ENCODE measurements at regions not wholly inside any gene's neighbourhood (a gene's known extent, or its start where the extent isn't known, plus 50 kb on each side); places are given as distances from the start of the nearest gene placed in this dataset.
A peak's percentile ranks its signal among the peaks of the same experiment; 100 is the strongest.

DNA sequence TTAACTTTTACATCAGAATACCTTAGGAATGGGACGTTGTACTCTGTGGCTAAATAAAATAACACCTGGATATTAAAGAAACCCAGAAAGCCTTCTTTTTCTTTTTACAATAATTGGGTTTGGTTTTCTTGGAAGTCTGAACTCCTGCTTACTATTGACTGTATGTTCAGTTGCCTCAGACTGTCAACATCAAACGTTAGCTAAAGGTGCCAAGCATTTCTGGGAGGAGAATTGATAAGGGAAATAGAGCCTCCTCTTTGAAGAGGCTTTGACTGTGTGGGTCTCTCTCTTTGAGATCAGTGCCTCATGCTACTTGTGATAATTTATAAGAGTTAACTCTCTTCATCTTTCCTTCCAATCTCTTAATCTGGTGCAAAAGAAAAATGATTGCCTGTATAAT, 224.7 kb upstream of the BMPER start:
- Histone ChIP-seq H3K27ac (ENCODE audit: low read depth, low read length) (no peak overlapping the region), H3K4me3 (ENCODE audit: low read depth in 1 of 5, low read length in 5 of 5) (no peak overlapping the region), H3K9me3 (ENCODE audit: control insufficient read depth in 5 of 5, low read length in 5 of 5) (peaks cover 2 to 10% (median 8%) of the 10 kb centered on the region in 5 donors), H3K4me1 (ENCODE audit: control insufficient read depth in 5 of 5, insufficient read depth in 5 of 5, low read length in 5 of 5) (no peaks in the 10 kb centered on the region), H3K36me3 (ENCODE audit: control insufficient read depth in 5 of 5, insufficient read depth in 5 of 5, low read length in 5 of 5) (peaks cover 0 to 3% (median 0%) of the 10 kb centered on the region in 5 donors), H3K9ac (ENCODE audit: low read length in 5 of 5) (no peak overlapping the region), H3K27me3 (ENCODE audit: control insufficient read depth in 5 of 5, insufficient read depth in 4 of 5, low read length in 5 of 5) (no peaks in the 10 kb centered on the region)

DNA sequence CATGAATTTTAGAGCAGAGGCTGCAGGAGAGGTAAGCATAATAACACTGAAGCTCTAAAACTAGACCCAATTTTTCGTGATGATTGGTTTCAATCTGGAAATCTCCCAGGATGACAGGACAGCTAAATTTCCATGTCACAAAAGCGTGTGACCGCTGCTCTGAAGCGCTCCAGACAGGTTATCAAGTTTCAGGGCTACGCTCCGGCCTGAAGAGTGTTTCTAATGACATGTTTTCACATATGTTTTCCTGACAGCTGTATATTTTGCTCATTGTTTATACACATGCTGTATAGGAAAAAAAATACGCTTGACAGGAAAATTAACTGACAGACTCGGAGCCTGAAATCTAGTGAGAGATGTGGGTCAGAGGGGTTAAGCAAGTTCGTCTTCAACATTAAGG, 219.8 kb upstream of the BMPER start:
- Histone ChIP-seq H3K9me3 (ENCODE audit: control insufficient read depth in 5 of 5, low read length in 5 of 5) (peaks cover 0 to 5% (median 0%) of the 10 kb centered on the region in 5 donors), H3K4me1 (ENCODE audit: control insufficient read depth in 5 of 5, insufficient read depth in 5 of 5, low read length in 5 of 5) (peaks cover 0 to 7% (median 0%) of the 10 kb centered on the region in 5 donors), H3K27ac (ENCODE audit: low read depth, low read length) (no peak overlapping the region), H3K36me3 (ENCODE audit: control insufficient read depth in 5 of 5, insufficient read depth in 5 of 5, low read length in 5 of 5) (peaks cover 0 to 4% (median 0%) of the 10 kb centered on the region in 5 donors), H3K27me3 (ENCODE audit: control insufficient read depth in 5 of 5, insufficient read depth in 4 of 5, low read length in 5 of 5) (no peaks in the 10 kb centered on the region), H3K9ac (ENCODE audit: low read length in 5 of 5) (no peak overlapping the region), H3K4me3 (ENCODE audit: low read depth in 1 of 5, low read length in 5 of 5) (no peak overlapping the region)

DNA sequence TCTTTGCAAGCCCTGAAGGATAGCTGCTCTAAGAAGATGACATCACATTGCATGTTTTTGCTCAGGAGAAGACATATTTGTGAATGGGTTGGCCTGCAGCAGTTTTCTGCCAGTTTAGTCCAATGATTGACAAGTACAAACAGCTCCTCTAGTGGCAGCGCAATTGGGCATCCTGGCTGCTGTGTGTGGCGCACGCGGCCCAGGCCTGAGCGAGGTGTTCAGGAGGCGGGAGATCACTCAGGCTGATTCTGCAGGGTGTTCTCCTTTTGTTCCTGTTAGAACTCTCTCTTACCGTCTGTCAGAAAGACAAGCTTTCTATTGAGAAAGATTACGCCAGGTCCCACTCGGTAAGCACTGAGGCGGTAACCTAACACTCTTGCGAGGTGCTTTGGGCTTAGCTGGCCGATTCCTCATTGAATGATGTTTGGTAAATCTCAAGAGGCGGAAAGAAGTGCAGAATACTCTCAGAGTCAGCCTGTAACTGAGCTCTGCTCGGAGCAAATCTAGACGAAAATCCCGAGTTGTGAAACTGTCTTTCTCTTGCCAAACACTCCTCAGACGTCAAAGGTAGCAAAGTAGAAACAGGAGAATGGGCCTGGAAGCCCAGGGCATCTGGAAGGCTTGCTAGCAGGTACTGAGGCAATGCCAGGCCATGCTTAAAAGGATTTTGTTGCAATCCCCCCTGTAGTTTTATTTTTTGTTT, 219.2 kb upstream of the BMPER start:
- Histone ChIP-seq H3K4me3 (ENCODE audit: low read depth in 1 of 5, low read length in 5 of 5) (no peak overlapping the region), H3K9ac (ENCODE audit: low read length in 5 of 5) (no peak overlapping the region), H3K4me1 (ENCODE audit: control insufficient read depth in 5 of 5, insufficient read depth in 5 of 5, low read length in 5 of 5) (peaks cover 0 to 7% (median 0%) of the 10 kb centered on the region in 5 donors), H3K27me3 (ENCODE audit: control insufficient read depth in 5 of 5, insufficient read depth in 4 of 5, low read length in 5 of 5) (no peaks in the 10 kb centered on the region), H3K27ac (ENCODE audit: low read depth, low read length) (peak overlapping the region; percentile 1), H3K36me3 (ENCODE audit: control insufficient read depth in 5 of 5, insufficient read depth in 5 of 5, low read length in 5 of 5) (peaks cover 0 to 4% (median 0%) of the 10 kb centered on the region in 5 donors), H3K9me3 (ENCODE audit: control insufficient read depth in 5 of 5, low read length in 5 of 5) (peaks cover 0 to 5% (median 0%) of the 10 kb centered on the region in 5 donors)

DNA sequence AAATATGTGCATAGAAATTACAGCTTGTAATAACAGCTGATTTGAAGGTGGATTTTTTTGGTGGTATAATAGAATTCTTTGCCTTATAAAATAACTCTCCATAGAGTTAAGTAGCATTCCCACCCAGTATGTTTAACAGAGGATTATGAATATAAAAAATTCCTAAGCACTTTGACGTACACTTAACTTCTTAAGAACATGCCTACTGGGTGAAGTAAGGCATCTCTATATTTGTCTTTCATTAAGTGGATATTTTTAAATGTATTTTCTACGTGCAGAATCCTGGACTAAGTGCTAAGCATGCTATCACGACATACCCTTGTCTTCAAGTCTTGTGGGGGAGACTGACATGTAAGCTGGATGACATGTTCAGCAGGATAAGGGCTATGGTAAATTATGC, 217.7 kb upstream of the BMPER start:
- H3K9me3 ChIP-seq (ENCODE audit: control insufficient read depth in 5 of 5, low read length in 5 of 5), result peaks cover 0 to 5% (median 0%) of the 10 kb centered on the region in 5 donors
- peaks cover 0 to 4% (median 0%) of the 10 kb centered on the region in 5 donors for H3K36me3 ChIP-seq (ENCODE audit: control insufficient read depth in 5 of 5, insufficient read depth in 5 of 5, low read length in 5 of 5)
- no peak overlapping the region for H3K9ac ChIP-seq (ENCODE audit: low read length in 5 of 5)
- peaks cover 0 to 7% (median 0%) of the 10 kb centered on the region in 5 donors for H3K4me1 ChIP-seq (ENCODE audit: control insufficient read depth in 5 of 5, insufficient read depth in 5 of 5, low read length in 5 of 5)
- H3K27ac ChIP-seq (ENCODE audit: low read depth, low read length), result no peak overlapping the region
- no peak overlapping the region for H3K4me3 ChIP-seq (ENCODE audit: low read depth in 1 of 5, low read length in 5 of 5)
- H3K27me3 ChIP-seq (ENCODE audit: control insufficient read depth in 5 of 5, insufficient read depth in 4 of 5, low read length in 5 of 5), result no peaks in the 10 kb centered on the region

DNA sequence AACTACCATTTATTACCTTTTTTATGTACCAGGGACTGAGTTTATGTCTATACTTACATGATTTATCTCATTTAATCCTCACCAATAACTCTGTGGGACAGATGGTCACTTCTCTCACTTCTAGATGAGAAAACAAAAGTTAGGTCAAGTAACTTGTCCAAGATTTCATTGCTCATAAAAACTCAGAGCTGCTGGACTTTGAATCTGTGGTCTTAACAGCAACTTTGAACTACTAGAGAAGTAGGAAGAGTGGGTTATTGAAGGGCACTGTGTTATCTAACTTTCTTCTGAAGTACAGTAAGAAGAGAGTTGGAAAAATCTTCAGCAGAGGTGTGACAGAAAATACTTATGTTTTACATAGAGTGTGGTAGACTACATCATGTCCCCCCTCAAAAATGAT, 214.2 kb upstream of the BMPER start:
- no peak overlapping the region for H3K4me3 ChIP-seq (ENCODE audit: low read depth in 1 of 5, low read length in 5 of 5)
- peaks cover 0 to 24% (median 13%) of the 10 kb centered on the region in 5 donors for H3K4me1 ChIP-seq (ENCODE audit: control insufficient read depth in 5 of 5, insufficient read depth in 5 of 5, low read length in 5 of 5)
- H3K27ac ChIP-seq (ENCODE audit: low read depth, low read length), result no peak overlapping the region
- H3K27me3 ChIP-seq (ENCODE audit: control insufficient read depth in 5 of 5, insufficient read depth in 4 of 5, low read length in 5 of 5), result no peaks in the 10 kb centered on the region
- peaks cover 0 to 5% (median 0%) of the 10 kb centered on the region in 5 donors for H3K9me3 ChIP-seq (ENCODE audit: control insufficient read depth in 5 of 5, low read length in 5 of 5)
- H3K9ac ChIP-seq (ENCODE audit: low read length in 5 of 5), result no peak overlapping the region
- peaks cover 0 to 4% (median 0%) of the 10 kb centered on the region in 5 donors for H3K36me3 ChIP-seq (ENCODE audit: control insufficient read depth in 5 of 5, insufficient read depth in 5 of 5, low read length in 5 of 5)

DNA sequence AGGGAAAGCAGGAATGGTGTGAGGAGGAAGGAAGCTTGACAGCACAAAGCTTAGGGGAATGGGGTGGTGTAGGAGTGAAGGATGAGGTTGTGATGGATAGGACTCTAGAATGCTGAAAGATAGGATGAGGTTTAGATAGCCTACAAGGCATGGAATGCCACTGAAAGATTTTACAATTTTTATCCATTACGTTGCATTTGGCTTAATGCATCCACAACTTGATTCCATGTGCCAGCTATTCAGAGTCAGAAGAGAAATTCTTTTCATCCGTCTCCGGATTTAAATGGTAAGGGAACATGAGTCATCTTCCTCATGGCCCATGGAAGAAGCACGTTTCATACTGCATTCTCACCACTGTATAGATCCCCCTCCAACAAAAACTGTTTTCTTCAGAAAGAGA, 212.4 kb upstream of the BMPER start:
- Histone ChIP-seq H3K9me3 (ENCODE audit: control insufficient read depth in 5 of 5, low read length in 5 of 5) (peaks cover 0 to 5% (median 0%) of the 10 kb centered on the region in 5 donors), H3K36me3 (ENCODE audit: control insufficient read depth in 5 of 5, insufficient read depth in 5 of 5, low read length in 5 of 5) (peaks cover 0 to 4% (median 0%) of the 10 kb centered on the region in 5 donors), H3K4me1 (ENCODE audit: control insufficient read depth in 5 of 5, insufficient read depth in 5 of 5, low read length in 5 of 5) (peaks cover 0 to 19% (median 13%) of the 10 kb centered on the region in 5 donors), H3K9ac (ENCODE audit: low read length in 5 of 5) (no peak overlapping the region), H3K27me3 (ENCODE audit: control insufficient read depth in 5 of 5, insufficient read depth in 4 of 5, low read length in 5 of 5) (no peaks in the 10 kb centered on the region), H3K4me3 (ENCODE audit: low read depth in 1 of 5, low read length in 5 of 5) (no peak overlapping the region), H3K27ac (ENCODE audit: low read depth, low read length) (no peak overlapping the region)

DNA sequence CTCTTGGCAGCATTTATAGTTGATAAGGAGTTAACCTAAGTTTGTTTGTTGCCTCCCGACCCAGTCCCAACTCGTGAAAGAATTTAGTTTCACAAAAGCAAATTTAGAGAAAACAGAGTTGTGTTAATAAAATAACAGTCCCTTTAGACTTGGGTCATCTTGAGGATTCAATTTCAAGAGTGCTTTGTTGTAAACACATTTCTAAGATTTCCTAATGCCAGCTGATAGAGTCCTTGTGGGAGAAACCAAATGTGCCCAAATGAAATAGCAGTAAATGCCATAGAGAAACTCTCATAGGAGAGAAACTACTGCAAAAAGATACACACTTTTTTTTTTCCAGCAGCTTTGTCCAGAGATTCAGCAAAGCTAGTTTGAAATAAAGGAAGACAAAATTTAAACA, 211.3 kb upstream of the BMPER start:
- no peaks in the 10 kb centered on the region for H3K36me3 ChIP-seq (ENCODE audit: control insufficient read depth in 5 of 5, insufficient read depth in 5 of 5, low read length in 5 of 5)
- peaks cover 0 to 19% (median 13%) of the 10 kb centered on the region in 5 donors for H3K4me1 ChIP-seq (ENCODE audit: control insufficient read depth in 5 of 5, insufficient read depth in 5 of 5, low read length in 5 of 5)
- no peak overlapping the region for H3K9ac ChIP-seq (ENCODE audit: low read length in 5 of 5)
- no peak overlapping the region for H3K4me3 ChIP-seq (ENCODE audit: low read depth in 1 of 5, low read length in 5 of 5)
- H3K27me3 ChIP-seq (ENCODE audit: control insufficient read depth in 5 of 5, insufficient read depth in 4 of 5, low read length in 5 of 5), result no peaks in the 10 kb centered on the region
- H3K9me3 ChIP-seq (ENCODE audit: control insufficient read depth in 5 of 5, low read length in 5 of 5), result no peaks in the 10 kb centered on the region
- peak overlapping the region; percentile 42 for H3K27ac ChIP-seq (ENCODE audit: low read depth, low read length)

DNA sequence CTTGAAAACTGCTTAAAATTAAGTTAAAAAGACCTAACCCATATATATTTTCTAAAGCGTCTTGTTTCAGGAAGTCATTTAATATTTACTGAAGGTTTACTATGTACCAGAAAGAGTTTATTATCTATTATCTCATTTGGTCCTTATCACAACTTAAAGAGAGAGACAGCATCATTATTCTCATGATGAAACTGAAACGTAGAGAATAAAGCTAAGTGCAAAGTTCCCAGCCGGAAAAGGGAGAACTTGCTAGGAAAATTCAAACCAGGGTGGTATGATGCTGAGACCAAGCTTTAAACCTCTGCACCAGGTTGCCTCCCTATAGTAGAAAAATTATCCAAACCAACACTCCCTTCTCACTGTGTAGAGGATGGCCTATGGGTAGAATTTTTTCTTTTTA, 207.7 kb upstream of the BMPER start:
- H3K36me3 ChIP-seq (ENCODE audit: control insufficient read depth in 5 of 5, insufficient read depth in 5 of 5, low read length in 5 of 5), result no peaks in the 10 kb centered on the region
- H3K27ac ChIP-seq (ENCODE audit: low read depth, low read length), result no peak overlapping the region
- no peak overlapping the region for H3K4me3 ChIP-seq (ENCODE audit: low read depth in 1 of 5, low read length in 5 of 5)
- no peak overlapping the region for H3K9ac ChIP-seq (ENCODE audit: low read length in 5 of 5)
- peaks cover 0 to 23% (median 13%) of the 10 kb centered on the region in 5 donors for H3K9me3 ChIP-seq (ENCODE audit: control insufficient read depth in 5 of 5, low read length in 5 of 5)
- H3K4me1 ChIP-seq (ENCODE audit: control insufficient read depth in 5 of 5, insufficient read depth in 5 of 5, low read length in 5 of 5), result peaks cover 0 to 19% (median 13%) of the 10 kb centered on the region in 5 donors
- H3K27me3 ChIP-seq (ENCODE audit: control insufficient read depth in 5 of 5, insufficient read depth in 4 of 5, low read length in 5 of 5), result no peaks in the 10 kb centered on the region

DNA sequence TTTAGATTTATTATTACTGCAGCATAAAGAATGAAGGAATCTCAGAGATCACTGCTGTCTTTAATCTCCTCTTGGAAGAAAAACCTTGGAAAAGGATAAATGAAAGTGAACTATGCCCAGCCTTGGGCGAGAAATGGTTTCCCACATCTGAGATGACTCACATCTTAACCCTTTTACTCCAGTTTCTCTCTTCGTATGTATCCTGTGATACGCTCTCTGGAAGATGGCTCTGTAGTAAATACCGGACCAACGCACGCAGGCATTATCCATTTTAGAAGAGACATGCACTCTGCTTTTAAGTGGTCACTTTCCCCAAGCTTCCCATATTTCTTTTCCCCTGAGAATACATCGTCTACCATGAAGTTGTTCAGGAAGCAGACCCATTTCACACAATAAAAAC, 207.3 kb upstream of the BMPER start:
- no peak overlapping the region for H3K27ac ChIP-seq (ENCODE audit: low read depth, low read length)
- H3K9ac ChIP-seq (ENCODE audit: low read length in 5 of 5), result no peak overlapping the region
- H3K36me3 ChIP-seq (ENCODE audit: control insufficient read depth in 5 of 5, insufficient read depth in 5 of 5, low read length in 5 of 5), result no peaks in the 10 kb centered on the region
- peaks cover 0 to 16% (median 13%) of the 10 kb centered on the region in 5 donors for H3K4me1 ChIP-seq (ENCODE audit: control insufficient read depth in 5 of 5, insufficient read depth in 5 of 5, low read length in 5 of 5)
- H3K9me3 ChIP-seq (ENCODE audit: control insufficient read depth in 5 of 5, low read length in 5 of 5), result peaks cover 0 to 23% (median 13%) of the 10 kb centered on the region in 5 donors
- H3K4me3 ChIP-seq (ENCODE audit: low read depth in 1 of 5, low read length in 5 of 5), result no peak overlapping the region
- no peaks in the 10 kb centered on the region for H3K27me3 ChIP-seq (ENCODE audit: control insufficient read depth in 5 of 5, insufficient read depth in 4 of 5, low read length in 5 of 5)

DNA sequence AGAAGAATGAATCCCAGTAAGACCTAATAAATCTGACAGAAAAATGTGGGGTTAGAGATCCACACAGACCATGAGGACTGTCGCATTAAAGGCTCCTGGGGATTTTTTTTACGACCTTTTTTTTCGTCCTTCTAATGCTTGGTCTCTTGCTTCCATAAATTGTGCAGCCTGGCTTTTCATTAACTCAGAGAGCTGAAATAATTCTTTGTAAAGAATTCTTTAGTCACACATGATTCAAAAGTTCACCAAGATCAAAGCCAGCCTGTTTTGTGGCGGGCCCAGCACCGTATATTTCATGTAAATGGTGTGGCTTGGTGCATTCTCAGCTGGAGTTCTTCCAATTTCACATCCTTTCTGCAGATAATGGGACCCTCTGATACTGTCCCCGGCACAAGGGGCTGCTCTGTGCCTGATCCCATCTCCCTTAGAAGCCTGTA, 206.6 kb upstream of the BMPER start:
- H3K36me3 ChIP-seq (ENCODE audit: control insufficient read depth in 5 of 5, insufficient read depth in 5 of 5, low read length in 5 of 5), result no peaks in the 10 kb centered on the region
- H3K27me3 ChIP-seq (ENCODE audit: control insufficient read depth in 5 of 5, insufficient read depth in 4 of 5, low read length in 5 of 5), result no peaks in the 10 kb centered on the region
- H3K27ac ChIP-seq (ENCODE audit: low read depth, low read length), result no peak overlapping the region
- no peak overlapping the region for H3K4me3 ChIP-seq (ENCODE audit: low read depth in 1 of 5, low read length in 5 of 5)
- peaks cover 0 to 10% (median 8%) of the 10 kb centered on the region in 5 donors for H3K4me1 ChIP-seq (ENCODE audit: control insufficient read depth in 5 of 5, insufficient read depth in 5 of 5, low read length in 5 of 5)
- no peak overlapping the region for H3K9ac ChIP-seq (ENCODE audit: low read length in 5 of 5)
- peaks cover 0 to 23% (median 13%) of the 10 kb centered on the region in 5 donors for H3K9me3 ChIP-seq (ENCODE audit: control insufficient read depth in 5 of 5, low read length in 5 of 5)
